GM23338 (cell line): ENCODE measurements at regions not wholly inside any gene's neighbourhood (a gene's known extent, or its start where the extent isn't known, plus 50 kb on each side); places are given as distances from the start of the nearest gene placed in this dataset.
A peak's percentile ranks its signal among the peaks of the same experiment; 100 is the strongest.

Source experiments
- ATAC-seq: fragments of 200-7000 bp; cut with Tn5 transposase; 3 replicates; pipeline ENCODE4 v1.9.1; 2020
- DNase-seq: peaks from one replicate; pipeline ENCODE4 v3.0.0-alpha.2; 2015; ENCODE audit warnings: low spot score
- H2AFZ ChIP-seq: fragments of 200-600 bp; sonication (generic); 2 replicates; pipeline ENCODE4 v1.8.0; 2016; ENCODE audit warnings: antibody characterized with exemption, mild to moderate bottlenecking, moderate library complexity
- H3F3A ChIP-seq: fragments of 200-600 bp; sonication (generic); replicated peaks from 2 replicates; pipeline ENCODE4 v1.8.0; 2017; ENCODE audit warnings: antibody characterized with exemption, mixed run types, low read depth
- H3K27ac ChIP-seq: fragments of 200-600 bp; sonication (generic); 2 replicates; pipeline ENCODE4 v1.6.1; 2016; ENCODE audit warnings: low read depth
- H3K27me3 ChIP-seq: fragments of 200-600 bp; sonication (generic); 2 replicates; pipeline ENCODE4 v1.8.0; 2016; ENCODE audit warnings: mild to moderate bottlenecking, mixed run types, moderate library complexity; ENCODE audit not compliant: insufficient read depth
- H3K36me3 ChIP-seq: fragments of 200-600 bp; sonication (generic); 2 replicates; pipeline ENCODE4 v1.8.0; 2016; ENCODE audit warnings: mild to moderate bottlenecking; ENCODE audit not compliant: insufficient read depth
- H3K4me1 ChIP-seq: fragments of 200-600 bp; sonication (generic); 2 replicates; pipeline ENCODE4 v1.8.0; 2016; ENCODE audit warnings: mild to moderate bottlenecking, moderate library complexity; ENCODE audit not compliant: insufficient read depth
- H3K4me2 ChIP-seq: fragments of 200-600 bp; sonication (generic); 2 replicates; pipeline ENCODE4 v1.7.1; 2017; ENCODE audit warnings: mixed run types
- H3K4me3 ChIP-seq: fragments of 200-600 bp; sonication (generic); 2 replicates; pipeline ENCODE4 v1.6.1; 2016; ENCODE audit warnings: mixed run types
- H3K79me2 ChIP-seq: fragments of 200-600 bp; sonication (generic); replicated peaks from 2 replicates; pipeline ENCODE4 v1.8.0; 2017; ENCODE audit warnings: mild to moderate bottlenecking; ENCODE audit not compliant: insufficient read depth
- H3K9me2 ChIP-seq: fragments of 200-600 bp; sonication (generic); 2 replicates; pipeline ENCODE4 v1.8.0; 2017; ENCODE audit not compliant: insufficient read depth
- H4K20me1 ChIP-seq: fragments of 200-600 bp; sonication (generic); replicated peaks from 2 replicates; pipeline ENCODE4 v1.8.0; 2017; ENCODE audit warnings: mild to moderate bottlenecking; ENCODE audit not compliant: insufficient read depth
- H3K27ac Mint-ChIP-seq: 2 replicates; pipeline ENCODE4 v1.8.0; 2020; ENCODE audit warnings: inconsistent platforms, mild to moderate bottlenecking, moderate library complexity, mixed read lengths
- H3K27me3 Mint-ChIP-seq: 3 replicates; pipeline ENCODE4 v1.8.0; 2022; ENCODE audit warnings: low read depth, mild to moderate bottlenecking, moderate library complexity, mixed read lengths, inconsistent platforms; ENCODE audit not compliant: insufficient read depth, poor library complexity
- H3K36me3 Mint-ChIP-seq: 3 replicates; pipeline ENCODE4 v1.8.0; 2021; ENCODE audit warnings: low read depth, mild to moderate bottlenecking, inconsistent platforms, moderate library complexity, mixed read lengths
- H3K4me1 Mint-ChIP-seq: 3 replicates; pipeline ENCODE4 v1.8.0; 2020; ENCODE audit warnings: mild to moderate bottlenecking, inconsistent platforms, mixed read lengths
- H3K4me3 Mint-ChIP-seq: 3 replicates; pipeline ENCODE4 v1.8.0; 2021; ENCODE audit warnings: moderate library complexity, mild to moderate bottlenecking, inconsistent platforms, mixed read lengths
- H3K9me3 Mint-ChIP-seq: 3 replicates; pipeline ENCODE4 v1.8.0; 2020; ENCODE audit warnings: moderate library complexity, mild to moderate bottlenecking, inconsistent platforms, mixed read lengths
- ETS1 ChIP-seq: IDR thresholded peaks from 2 replicates; pipeline ENCODE4 v1.6.1; 2016; ENCODE audit warnings: antibody characterized with exemption
- EZH2 ChIP-seq: fragments of 200-600 bp; sonication (generic); IDR thresholded peaks from one replicate; pipeline ENCODE4 v1.8.0; 2017; ENCODE audit warnings: antibody characterized with exemption, mild to moderate bottlenecking, low read depth; ENCODE audit not compliant: unreplicated experiment
- JUNB ChIP-seq: IDR thresholded peaks from one replicate; pipeline ENCODE4 v1.6.1; 2016; ENCODE audit warnings: antibody characterized with exemption; ENCODE audit not compliant: unreplicated experiment
- POLR2AphosphoS5 ChIP-seq: IDR thresholded peaks from 2 replicates; pipeline ENCODE4 v1.6.1; 2016; ENCODE audit warnings: antibody characterized with exemption, low read depth
- REST ChIP-seq: IDR thresholded peaks from one replicate; pipeline ENCODE4 v1.6.1; 2018; ENCODE audit warnings: antibody characterized with exemption; ENCODE audit not compliant: unreplicated experiment
- STAT1 ChIP-seq: IDR thresholded peaks from one replicate; pipeline ENCODE4 v1.6.1; 2016; ENCODE audit warnings: antibody characterized with exemption; ENCODE audit not compliant: unreplicated experiment
- ZNF114 ChIP-seq: fragments of 250-450 bp; sonication (Bioruptor Pico); IDR thresholded peaks from 2 replicates; pipeline ENCODE4 v1.5.0; 2020; ENCODE audit warnings: mild to moderate bottlenecking, moderate library complexity
- ZNF331 ChIP-seq: fragments of 250-450 bp; sonication (Bioruptor Pico); IDR thresholded peaks from 2 replicates; pipeline ENCODE4 v1.5.0; 2020; ENCODE audit warnings: low read depth, mild to moderate bottlenecking, moderate library complexity

GRCh38 chr3:14303336-14304100 is 98.9 kb upstream of the SLC6A6 start:
- no peak overlapping the region for H3K4me2 ChIP-seq

More at GRCh38 chr3:14303336-14304100, 98.9 kb upstream of the SLC6A6 start:
- H3K27me3 Mint-ChIP-seq: peaks cover 19% of the 10 kb centered on the region
- peaks cover 4% of the 10 kb centered on the region; the same call in 1 of the 2 replicates for H3K9me2 ChIP-seq
- no peaks in the 10 kb centered on the region for H3K36me3 ChIP-seq
- TF ChIP-seq ETS1 (no peak), STAT1 (no peak), JUNB (no peak), EZH2 (no peak), ZNF331 (no peak), ZNF114 (CRISPR knock-in tag) (no peak), REST (no peak), POLR2AphosphoS5 (no peak)
- DNase-seq: no peak
- H3K36me3 Mint-ChIP-seq: peaks cover 3% of the 10 kb centered on the region; the same call in 1 of the 3 replicates
- H3K4me3 ChIP-seq: no peak overlapping the region
- H3K4me1 ChIP-seq: no peaks in the 10 kb centered on the region; the same call in 1 of the 2 replicates
- 0 out of 2 replicates have a peak overlapping the region, but pooled peaks have one; percentile 49 for H3K27ac Mint-ChIP-seq
- H3K27ac ChIP-seq: no peak overlapping the region
- H2AFZ ChIP-seq: no peak overlapping the region
- ATAC-seq: no peak
- H3K4me3 Mint-ChIP-seq: no peak overlapping the region
- no peaks in the 10 kb centered on the region for H3K79me2 ChIP-seq
- no peaks in the 10 kb centered on the region for H4K20me1 ChIP-seq
- H3K27me3 ChIP-seq: no peaks in the 10 kb centered on the region
- H3K9me3 Mint-ChIP-seq: no peaks in the 10 kb centered on the region
- H3F3A ChIP-seq: no peaks in the 10 kb centered on the region
- peaks cover 12% of the 10 kb centered on the region for H3K4me1 Mint-ChIP-seq
